ENCODE measurements at regions not wholly inside any gene's neighbourhood (a gene's known extent, or its start where the extent isn't known, plus 50 kb on each side); places are given as distances from the start of the nearest gene placed in this dataset.
"Not testable (repeated sequence)": the region's sequence is repeated elsewhere in the genome, so short reads cannot be mapped to it uniquely, and the experiment has no call there.

DNA sequence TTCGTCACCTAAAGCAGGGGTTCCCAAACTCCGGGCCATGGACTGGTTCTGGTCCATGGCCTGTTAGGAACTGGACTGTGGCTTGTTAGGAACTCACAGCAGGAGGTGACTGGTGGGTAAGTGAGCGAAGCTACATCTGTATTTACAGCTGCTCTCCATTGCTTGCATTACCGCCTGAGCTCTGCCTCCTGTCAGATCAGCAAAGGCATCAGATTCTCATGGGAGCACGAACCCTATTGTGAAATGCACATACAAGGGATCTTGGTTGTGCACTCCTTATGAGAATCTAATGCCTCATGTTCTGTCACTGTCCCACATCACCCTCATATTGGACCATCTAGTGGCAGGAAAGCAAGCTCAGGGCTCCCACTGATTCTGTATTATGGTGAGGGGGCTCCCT lies 217.0 kb downstream of the ZFP36L2 start:
- DNase-seq, result no peak

DNA sequence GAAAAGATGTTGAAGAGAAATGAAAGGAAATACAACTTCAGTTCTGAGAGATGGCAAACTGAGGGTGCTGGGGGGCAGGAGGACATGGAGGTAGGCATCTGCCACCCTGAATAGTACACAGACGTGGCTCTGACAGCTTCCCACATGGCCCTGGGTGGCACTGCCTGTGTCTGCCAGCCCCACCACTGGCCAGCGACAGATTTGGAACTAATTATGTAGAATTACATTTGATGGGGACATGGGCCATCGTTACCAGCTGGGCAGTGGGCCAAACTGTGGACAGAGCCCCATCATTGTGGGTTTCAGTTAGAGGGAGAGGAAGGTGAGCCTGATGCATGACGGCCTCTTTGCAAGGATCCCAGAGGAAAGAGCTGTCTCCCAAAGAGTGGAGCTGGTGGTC lies 216.0 kb upstream of the HAAO start:
- DNase-seq, result peak; percentile 13

DNA sequence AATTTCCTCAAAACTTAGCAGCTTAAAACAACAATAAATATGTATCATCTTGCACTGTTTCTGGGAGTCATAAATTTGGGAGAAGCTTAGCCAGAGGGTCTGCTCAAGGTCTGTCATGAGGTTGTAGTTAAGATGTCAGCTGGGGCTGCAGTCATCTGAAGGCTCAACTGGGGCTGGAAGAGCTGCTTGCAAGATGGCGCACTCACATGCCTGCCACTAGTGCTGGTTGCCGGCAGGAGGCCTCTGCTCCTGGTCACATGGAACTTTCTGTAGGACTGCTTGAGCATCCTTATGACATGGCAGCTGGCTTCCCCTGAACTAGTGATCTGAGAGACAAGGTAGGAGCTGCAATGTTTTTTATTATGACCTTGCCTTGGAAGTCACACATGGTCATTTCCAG lies 215.5 kb upstream of the HAAO start:
- DNase-seq, result no peak

DNA sequence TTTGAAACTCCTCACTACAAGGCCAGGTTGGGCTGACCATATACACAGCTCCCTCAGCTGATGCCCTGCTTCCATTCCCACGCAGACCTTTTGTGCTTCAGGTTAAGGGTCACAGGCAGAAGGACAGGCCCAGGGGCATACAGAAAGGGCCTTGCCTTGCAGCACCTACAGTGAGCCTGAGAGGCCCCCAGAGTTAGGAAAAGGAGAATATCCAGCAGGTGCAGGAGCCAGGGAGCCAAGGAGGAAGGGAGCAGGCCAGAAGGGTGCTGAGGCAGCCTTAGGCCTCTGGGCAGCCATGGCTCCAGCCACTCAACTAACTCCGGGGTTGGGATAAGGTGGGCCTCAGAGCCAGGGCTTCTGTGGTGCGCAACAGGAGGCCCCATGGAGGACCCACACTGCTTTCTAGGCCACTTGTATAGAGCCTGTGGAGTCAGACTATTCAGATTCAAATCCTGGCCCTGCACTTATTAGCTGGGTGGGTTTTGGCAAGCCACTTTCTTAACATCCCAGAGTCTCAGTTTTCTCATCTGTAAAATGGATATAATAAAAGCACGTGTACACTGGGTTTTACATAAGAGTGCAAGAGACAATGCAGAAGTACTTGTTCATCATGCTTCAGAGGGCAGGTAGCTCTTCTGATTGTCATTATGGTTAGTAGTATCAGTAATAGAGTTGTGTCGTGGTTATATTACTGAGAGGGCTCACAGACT lies 214.6 kb upstream of the HAAO start:
- DNase-seq, result no peak

DNA sequence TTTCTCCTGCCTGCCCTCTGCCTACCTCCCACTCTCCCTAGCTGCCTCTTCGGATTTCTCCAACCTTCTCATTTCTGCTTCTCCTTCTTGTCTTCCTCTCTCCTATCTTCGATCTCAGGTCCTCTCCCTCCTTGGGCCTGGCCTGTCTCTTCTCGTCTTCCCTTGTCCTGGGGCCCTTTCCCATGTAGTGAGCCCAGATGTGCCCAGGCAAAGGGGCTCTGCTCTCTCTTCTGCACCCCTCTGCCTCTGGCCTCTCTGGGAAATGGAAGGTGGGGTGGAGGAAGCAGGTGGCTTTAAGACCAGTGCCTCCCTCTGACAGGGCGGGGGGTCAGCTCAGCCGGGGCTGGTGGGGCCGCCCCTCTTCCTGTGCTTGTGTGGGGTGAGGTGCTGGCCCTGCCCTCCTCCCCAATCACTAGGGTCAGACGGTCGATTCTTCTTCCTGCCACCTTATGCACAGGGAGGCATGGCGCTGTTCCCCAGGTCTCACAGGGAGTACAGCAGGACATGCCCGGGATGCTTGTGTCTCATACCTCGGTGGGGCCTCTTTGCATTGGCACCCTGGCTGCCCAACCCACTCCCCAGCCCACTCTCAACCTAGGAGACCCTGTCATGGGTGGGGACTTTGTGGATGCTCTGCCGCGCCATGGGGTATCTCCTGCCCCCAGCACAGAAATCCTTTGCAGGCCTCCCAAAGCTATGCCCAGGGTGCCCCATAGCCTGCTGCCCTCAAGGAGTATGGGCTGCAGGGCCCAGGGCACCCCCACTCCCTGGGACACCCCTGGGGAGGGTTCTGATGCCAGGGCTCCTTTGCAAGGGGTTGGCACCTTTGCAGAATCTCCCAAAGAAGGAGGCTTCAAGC lies 213.8 kb upstream of the HAAO start:
- no peak for DNase-seq

DNA sequence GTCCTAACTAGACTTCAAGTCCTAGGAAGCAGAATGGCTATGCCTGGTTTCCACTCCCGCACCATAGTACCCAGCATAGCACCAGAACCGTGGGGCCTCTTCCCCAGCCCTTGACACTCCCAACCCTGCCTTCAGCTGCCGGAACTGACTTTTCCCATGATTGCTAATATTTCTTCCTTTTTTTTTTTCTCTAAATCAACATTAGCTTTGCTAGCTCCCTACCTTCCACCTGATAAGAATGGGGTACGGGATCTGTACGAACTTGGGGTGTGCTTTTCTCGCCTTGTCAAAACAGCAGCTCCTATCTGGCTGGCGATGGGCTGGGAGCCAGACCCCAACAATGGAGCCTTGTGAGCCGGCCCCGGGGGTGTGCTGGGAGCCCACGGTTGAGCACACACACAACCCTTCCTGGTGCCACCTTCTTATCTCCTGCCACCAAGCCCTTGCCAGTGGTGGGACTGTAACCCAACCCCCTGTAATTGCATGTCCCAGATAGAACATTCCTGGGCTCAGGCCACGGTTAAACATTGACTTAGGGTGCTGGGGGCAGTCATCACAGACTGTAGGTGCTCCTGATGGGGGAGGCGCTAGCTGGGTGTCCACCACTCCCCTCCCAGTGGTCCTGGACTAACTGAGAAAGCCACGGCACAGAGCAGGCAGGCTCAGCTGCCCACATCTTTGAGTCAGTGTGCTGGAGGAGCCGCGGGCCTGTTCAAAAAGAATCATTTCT lies 213.0 kb upstream of the HAAO start:
- DNase-seq, result no peak

DNA sequence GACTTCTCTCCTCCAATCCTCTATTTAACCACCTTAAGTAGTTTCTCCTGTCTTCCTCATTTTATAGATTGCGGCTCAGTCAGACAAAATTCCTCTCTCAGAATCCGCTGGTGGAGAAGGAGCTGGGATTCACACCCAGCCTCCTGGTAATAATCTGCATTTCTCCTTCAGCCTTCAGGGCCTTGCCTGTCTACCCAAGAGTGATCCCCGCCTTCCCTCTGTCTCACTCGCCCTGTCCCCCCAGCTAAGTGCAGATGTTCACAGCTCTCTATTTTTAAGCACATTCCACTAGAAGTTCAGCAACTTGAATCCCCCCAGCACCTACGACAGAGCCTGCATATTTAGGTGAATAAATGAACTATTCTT lies 212.5 kb upstream of the HAAO start:
- no peak for DNase-seq

DNA sequence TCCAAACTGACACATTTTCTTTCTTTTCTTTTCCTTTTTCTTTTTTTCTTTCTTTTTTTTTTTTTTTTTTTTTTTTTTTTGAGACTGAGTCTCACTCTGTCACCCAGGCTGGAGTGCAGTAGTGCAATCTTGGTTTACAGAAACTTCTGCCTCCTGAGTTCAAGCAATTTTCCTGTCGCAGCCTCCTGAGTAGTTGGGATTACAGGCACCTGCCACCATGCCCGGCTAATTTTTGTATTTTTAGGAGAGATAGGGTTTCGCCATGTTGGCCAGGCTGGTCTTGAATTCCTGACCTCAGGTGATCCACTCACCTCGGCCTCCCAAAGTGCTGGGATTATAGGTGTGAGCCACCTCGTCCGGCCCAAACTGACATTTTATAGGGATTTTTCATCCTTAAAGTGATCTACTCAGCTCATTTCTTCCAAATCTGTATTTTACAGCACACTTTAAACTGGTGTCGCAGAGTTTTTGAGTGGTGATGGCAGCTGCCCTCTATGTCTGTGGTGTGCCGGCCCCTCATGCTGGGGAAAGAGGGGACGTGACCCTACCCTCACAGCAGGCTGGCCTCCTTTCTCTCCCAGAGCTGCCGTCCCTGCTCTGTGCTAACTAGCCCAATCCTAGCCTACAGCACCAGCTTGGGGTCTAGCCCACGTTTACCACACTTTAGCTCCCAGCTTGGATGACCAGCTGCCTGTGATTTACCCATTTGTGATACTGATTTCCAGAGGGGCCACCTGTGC lies 211.9 kb upstream of the HAAO start:
- DNase-seq, result not testable (repeated sequence)

DNA sequence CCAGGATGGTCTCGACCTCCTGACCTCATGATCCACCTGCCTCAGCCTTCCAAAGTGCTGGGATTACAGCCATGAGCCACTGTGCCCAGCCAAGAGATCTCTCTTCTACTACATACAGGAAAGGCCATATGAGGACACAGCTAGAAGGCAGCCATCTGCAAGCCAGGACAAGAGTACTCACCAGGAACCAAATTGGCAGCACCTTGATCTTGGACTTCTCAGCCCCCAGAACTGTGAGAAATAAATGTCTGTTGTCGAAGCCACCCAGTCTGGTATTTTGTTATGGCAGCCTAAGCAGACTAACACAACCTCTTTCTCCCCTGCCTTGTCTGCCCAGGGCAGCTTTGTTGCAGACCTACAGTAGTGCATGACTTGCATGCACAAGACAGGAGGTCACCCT lies 211.3 kb upstream of the HAAO start:
- DNase-seq, result no peak

DNA sequence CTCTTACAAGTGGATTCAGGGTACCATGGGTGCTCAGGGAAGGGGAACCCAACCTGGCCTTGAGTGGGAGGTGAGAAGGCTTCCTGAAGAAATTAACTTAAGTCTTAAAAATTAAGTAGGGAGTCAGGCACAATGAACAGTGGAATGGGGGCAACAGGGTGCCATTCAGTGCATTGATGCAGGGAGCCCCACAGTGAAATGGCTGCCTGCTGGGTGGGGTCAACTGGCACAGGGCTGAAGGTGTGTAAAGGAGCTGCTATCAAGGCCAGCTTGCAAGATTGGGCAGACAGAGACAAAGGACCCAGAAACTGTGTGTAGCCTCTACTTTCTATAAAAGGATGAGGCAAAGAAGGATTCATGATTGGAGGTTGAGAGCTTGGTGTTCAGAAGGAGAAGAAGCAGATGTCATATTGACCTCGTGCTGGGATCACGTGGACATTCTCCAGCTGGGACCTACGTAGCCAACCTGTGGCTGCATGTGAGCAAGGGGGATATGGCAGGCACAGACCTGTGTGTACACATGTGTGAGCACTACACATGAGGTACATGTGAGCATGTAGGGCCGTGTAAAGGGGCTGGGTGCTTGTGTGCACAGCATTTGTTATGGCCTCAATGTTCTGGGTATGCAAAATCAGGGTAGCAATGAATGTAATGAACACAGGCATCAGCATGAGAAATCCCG lies 209.5 kb upstream of the HAAO start:
- no peak for DNase-seq

DNA sequence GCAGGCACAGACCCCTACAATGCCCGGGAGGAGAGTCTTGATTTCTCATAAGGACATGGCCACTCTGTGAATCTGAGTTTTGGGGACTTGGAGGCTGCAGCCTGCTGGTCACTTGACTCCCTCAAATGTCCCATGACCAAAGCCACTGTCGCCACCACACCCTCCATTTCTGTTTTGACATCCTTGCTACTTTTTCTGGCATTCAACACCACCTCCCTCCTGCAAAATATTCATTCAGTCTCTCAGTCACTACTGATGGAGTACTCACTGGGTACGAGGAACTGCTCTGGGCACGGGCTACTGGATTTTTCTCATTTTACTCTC lies 208.6 kb upstream of the HAAO start:
- no peak for DNase-seq

DNA sequence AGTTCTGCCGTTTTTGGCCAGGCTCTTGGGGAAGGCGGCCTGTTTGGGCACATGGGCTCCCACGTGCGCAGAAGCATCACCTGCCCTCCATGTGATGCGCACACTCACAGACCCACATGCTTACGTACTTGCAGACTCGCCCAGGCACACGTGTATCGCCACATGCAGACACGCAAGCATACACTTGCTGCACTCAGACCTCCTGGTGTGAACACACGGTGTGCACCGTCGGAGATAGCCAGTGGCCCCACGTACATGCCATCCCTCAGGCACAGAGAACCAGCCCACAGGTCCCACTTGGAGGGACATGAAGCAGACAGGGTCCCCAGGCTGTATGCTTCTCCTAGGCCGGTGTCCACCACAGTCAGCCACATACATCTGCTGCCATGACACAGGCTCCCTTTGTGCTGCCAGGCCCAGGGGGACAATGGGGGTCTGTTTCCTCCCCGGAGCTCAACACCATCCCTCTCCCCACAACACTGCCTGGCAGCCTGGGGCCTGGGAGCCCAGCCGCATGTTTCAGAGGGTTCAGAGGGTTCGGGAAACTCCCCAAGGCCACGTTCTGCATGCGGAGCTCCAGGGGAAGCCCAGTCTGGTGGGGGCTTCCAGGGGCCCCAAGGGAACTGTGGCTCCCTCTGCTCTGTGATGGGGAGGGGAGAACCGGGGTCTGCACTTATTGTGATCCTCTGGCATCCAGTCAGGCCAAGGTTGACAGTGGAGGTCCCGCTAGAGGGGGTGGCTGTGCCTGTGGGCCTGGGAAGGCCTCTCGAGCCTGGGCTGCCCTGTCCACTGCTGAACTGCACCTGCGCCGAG lies 208.1 kb upstream of the HAAO start:
- DNase-seq, result no peak

DNA sequence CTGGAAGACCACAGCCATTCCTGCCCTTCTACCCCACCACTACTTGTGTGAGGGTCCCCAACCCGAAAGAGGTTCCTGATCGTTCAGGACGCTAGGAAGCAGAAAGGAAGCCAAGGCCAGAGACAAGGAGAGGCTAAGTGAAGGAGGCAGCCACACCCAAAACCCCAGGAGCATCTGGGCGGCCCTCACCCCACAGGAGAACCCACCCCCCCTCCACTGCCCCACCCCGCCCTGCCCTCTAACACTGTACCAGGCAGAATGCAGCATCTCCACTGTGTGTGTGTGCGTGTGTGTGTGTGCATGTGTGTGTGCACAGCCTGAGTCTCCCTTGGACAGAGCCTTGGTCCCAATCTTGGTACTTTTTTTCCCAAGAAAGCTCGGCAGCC lies 207.5 kb upstream of the HAAO start:
- DNase-seq, result no peak

DNA sequence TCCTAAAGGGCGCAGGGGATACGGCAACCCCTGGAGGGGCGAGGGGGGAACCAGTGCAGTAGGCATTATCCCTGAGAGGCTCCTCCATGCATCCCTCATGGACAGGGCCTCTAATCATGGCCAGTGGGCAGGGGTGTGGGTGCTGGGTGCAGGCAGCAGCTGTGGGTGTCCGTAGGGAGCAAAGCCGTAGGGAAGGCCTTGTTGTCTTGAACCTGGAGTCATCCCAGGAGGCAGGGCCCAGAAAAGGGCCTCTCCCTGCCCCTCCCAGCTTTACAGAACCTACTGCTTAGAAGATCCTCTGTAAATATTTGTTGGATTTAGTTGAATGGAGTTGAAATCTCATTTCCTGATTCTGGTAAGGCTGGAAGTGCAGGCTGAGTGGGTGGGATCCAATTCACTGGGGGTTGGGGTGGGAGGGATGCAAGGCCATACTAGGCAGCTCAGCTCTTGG lies 207.0 kb upstream of the HAAO start:
- no peak for DNase-seq

DNA sequence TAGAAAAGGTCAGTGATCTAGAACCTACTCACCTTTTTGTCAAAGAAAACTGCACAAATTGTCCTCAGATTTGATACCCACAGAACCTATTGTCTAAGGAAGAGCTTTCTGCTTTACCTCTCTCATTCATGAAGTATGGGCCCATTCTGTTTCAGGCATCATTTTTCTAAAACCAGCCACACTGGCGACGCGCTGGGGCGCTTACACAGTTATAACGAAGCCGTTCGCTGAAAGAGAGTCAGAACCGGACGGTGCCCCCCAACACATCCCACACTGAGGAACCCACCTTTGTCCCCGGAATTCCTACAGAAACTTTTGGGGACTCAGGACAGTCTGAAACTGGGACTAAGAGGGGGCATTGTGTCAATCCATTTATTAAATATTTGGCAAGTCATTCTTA lies 206.3 kb upstream of the HAAO start:
- no peak for DNase-seq

DNA sequence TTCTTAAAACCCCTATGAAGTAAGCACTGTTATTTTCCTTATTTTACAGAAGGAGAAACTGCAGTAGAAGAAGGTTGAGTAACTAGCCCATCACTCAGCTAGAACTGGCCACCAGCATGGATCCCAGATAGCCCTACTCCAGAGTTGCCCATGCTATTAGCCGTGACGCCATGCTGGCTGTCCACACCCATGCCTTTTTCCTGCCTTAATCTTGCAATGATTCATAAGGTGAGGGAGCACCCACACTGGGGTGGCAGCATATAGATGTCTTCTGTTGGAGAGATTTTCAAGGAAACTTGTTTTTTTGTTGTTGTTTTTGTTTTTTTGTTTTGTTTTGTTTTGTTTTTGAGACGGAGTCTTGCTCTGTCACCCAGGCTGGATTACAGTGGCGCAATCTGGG lies 204.1 kb upstream of the HAAO start:
- no peak for DNase-seq

DNA sequence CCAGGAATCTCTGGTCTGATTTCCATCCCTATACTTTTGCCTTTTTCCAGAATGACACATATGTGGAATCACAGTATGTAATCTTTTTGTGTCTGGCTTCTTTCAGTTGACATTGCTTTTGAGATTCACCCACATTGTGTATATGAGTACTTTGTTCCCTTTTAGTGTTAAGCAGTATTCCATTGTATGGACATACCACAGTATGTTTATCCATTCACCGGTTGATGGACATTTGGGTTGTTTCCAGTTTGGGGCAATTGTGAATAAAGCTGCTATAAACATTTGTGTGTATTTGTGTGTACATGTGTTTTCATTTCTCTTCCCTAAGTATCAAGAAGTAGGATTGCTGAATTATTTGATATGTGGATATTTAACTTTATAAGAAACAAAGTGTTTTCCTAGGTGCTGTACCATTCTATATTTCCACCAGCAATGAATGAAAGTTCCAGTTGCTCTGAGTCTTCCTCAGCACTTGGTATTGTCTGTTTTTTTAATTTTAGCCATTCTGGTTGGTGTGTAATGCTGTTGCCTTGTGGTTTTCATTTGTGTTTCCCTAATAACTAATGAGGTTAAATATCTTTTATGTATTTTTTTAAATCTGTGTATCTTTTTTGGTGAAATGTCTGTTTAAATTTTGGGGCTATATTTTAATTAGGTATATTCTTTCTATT lies 203.5 kb upstream of the HAAO start:
- no peak for DNase-seq

DNA sequence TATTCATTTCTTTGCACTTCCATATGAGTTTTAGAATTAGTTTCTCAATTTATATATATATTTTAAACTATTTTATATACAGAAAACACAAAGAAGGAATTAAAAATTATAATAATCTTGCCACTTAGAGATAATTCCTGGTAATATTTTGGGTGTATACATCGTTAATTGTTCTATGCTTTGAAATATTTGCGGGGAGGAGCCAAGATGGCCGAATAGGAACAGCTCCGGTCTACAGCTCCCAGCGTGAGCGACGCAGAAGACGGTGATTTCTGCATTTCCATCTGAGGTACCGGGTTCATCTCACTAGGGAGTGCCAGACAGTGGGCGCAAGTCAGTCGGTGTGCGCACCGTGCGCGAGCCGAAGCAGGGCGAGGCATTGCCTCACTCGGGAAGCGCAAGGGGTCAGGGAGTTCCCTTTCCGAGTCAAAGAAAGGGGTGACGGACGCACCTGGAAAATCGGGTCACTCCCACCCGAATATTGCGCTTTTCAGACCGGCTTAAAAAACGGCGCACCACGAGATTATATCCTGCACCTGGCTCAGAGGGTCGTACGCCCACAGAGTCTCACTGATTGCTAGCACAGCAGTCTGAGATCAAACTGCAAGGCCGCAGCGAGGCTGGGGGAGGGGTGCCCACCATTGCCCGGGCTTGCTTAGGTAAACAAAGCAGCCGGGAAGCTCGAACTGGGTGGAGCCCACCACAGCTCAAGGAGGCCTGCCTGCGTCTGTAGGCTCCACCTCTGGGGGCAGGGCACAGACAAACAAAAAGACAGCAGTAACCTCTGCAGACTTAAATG lies 197.1 kb upstream of the HAAO start:
- peak; percentile 17 for DNase-seq

DNA sequence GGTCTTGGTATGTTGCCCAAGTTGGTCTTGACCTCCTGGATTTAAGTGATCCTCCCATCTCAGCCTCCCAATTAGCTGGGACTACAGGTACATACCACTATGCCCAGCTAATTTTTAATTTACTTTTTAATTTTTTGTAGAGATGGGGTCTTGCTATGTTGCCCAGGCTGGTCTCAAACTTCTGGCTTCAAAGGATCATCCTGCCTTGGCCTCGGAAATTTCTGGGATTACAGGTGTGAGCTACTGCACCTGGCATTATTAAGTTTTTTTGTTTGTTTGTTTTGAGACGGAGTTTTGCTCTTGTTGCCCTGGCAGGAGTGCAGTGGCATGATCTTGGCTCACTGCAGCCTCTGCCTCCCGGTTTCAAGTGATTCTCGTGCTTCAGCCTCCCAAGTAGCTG lies 195.7 kb upstream of the HAAO start:
- not testable (repeated sequence) for DNase-seq
